ENCODE measurements at regions not wholly inside any gene's neighbourhood (a gene's known extent, or its start where the extent isn't known, plus 50 kb on each side); places are given as distances from the start of the nearest gene placed in this dataset.
"Not testable (repeated sequence)": the region's sequence is repeated elsewhere in the genome, so short reads cannot be mapped to it uniquely, and the experiment has no call there.

DNA sequence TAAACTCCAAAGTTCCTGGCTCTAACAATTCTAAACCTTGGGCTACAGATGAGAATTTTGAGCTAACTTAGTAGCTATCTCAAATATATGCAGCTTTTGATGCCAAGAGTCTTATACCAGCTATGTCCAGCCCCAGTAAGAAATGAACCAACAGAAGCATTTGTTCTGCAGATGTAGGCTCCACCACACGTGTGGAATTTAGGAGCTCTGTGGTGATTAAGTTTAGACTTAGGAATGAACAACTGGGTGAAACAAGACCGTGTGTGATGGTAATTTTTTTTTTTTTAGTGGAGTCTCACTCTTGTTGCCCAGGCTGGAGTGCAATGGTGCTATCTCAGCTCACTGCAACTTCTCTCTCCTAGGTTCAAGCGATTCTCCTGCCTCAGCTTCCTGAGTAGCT, 179.7 kb downstream of the ANKRD30B start:
- no peak for DNase-seq
- Mint-ChIP-seq H3K4me3 (no peak overlapping the region), H3K27me3 (no peaks in the 10 kb centered on the region), H3K9me3 (no peaks in the 10 kb centered on the region), H3K36me3 (no peaks in the 10 kb centered on the region), H3K27ac (no peak overlapping the region), H3K4me1 (no peaks in the 10 kb centered on the region)

DNA sequence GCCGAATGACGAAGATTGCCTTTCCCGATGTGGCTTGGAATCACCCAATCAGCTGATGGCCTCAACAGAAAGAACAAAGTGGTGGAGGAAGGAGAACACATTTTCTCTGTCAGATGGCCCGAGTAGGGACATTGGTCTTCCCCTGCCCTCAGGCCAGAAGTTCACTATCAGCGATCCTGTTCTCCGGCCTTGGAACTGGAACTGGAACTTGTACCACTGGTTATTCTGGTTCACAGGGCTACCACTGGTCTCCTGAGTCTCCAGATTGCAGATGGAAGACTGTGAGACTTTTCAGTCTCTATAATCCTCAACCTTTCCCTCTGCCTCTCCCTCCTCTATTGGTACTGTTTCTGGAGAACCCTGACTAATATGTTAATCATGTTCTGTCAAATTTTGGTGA, 180.4 kb downstream of the ANKRD30B start:
- Mint-ChIP-seq H3K4me1 (no peaks in the 10 kb centered on the region), H3K4me3 (no peak overlapping the region), H3K27me3 (no peaks in the 10 kb centered on the region), H3K27ac (no peak overlapping the region), H3K9me3 (no peaks in the 10 kb centered on the region), H3K36me3 (no peaks in the 10 kb centered on the region)
- no peak for DNase-seq

DNA sequence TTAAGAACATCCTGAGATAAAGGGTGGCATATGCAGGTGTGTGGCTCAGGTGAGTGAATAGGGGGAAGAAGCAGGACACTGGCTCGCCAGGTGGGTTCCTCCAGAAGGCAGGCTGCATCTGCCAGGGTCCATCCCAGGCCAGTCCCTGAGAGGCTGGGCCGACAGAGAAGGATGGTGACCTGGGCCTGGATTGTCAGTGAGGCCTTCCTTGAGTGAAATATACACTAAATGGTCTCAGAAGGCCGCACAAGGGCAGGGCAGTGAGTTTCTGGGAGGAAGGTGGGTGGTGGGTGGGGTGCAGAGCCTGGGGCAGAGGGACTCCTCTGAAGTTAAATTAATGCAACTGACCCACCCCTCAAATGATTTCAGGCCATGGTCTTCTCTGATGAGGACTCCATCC, 182.1 kb downstream of the ANKRD30B start:
- no peaks in the 10 kb centered on the region for H3K27me3 Mint-ChIP-seq
- H3K36me3 Mint-ChIP-seq, result no peaks in the 10 kb centered on the region
- no peak for DNase-seq

DNA sequence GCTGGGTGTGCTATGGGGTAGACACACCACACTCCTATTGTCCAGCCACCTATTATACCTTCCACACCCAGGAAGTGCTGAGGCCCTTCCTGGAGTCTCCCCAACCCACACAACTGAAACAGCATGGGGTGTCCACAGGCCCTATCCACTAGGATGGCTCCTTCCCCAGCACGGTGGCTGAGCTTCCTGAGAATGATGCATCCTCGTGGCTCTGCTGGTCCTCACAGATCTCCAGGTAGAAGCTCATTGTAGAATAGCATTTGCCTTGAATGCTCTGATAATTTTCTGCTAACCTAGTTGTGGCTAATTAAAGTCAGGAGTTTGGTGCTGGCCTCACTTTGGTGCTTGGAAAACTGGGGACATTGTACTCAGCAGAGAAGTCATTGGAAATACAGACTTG, 182.6 kb downstream of the ANKRD30B start:
- DNase-seq, result no peak
- Mint-ChIP-seq H3K27ac (no peak overlapping the region), H3K4me1 (no peaks in the 10 kb centered on the region), H3K9me3 (no peaks in the 10 kb centered on the region), H3K27me3 (no peaks in the 10 kb centered on the region), H3K4me3 (no peak overlapping the region), H3K36me3 (no peaks in the 10 kb centered on the region)

More for the DNA sequence above, 182.1 kb downstream of the ANKRD30B start:
- Mint-ChIP-seq H3K27ac (no peak overlapping the region), H3K9me3 (no peaks in the 10 kb centered on the region), H3K4me1 (no peaks in the 10 kb centered on the region), H3K4me3 (no peak overlapping the region)

DNA sequence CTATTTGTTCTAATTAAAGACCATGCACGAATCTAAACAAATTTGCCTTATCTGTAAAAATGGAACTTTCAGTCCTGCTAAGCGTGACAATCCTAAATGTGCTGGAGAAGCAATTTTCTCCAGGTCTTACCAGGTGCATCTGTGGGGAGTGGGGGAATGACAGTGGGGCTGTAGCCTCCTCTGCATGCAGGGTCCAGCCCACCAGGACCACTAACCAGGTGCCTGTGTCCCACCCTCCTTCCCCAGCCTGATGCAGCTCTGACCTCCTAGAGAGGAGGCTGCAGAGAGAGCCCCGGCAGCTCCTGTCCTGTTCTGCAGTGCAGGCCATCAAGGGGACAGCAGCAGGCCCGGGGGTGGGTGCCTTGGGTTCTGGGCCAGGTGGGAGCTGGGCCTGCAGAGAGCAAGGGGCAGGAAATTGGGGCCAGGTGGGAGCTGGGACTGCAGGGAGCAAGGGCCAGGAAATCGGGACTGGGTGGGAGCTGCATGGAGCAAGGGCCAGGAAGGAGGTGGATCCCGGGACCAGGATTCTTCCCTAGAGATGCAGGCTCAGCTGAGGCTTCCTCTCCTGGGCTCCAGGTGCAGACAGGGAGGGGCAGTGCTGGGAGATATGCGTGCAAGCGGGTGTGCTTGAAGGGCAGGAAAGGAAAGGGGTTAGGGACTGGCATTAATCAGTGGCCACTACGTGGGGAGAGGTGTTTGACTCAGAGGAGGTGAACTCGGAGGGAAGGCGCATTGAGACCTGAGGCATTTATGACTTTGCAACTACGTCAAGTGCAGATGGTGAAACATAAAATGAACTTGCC, 185.3 kb downstream of the ANKRD30B start:
- Mint-ChIP-seq H3K4me1 (no peaks in the 10 kb centered on the region), H3K27ac (no peak overlapping the region), H3K4me3 (no peak overlapping the region), H3K36me3 (no peaks in the 10 kb centered on the region), H3K27me3 (no peaks in the 10 kb centered on the region), H3K9me3 (no peaks in the 10 kb centered on the region)
- DNase-seq, result no peak

DNA sequence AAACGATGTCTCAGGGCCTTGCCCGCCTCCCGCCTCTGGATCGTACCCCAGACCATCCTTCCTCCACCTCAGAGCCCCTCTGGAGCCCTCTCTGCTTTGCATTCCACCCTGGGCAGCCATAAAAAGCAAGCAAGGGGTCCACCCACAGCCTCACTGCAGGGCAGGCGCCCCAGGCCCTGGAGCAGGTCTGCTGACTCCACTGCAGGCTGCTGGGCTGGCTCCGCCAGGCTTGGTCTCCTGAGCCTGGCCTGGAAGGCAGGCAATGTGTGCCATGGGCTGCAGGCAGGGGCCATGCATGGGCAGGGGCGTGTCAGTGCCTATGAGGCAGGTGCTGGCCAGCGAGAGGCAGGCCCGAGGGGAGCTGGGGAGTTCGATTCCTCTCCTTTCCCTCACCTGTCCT, 186.0 kb downstream of the ANKRD30B start:
- no peaks in the 10 kb centered on the region for H3K4me1 Mint-ChIP-seq
- no peaks in the 10 kb centered on the region for H3K36me3 Mint-ChIP-seq
- no peak overlapping the region for H3K27ac Mint-ChIP-seq
- no peaks in the 10 kb centered on the region for H3K9me3 Mint-ChIP-seq
- DNase-seq, result no peak
- peaks cover 4% of the 10 kb centered on the region for H3K27me3 Mint-ChIP-seq
- H3K4me3 Mint-ChIP-seq, result no peak overlapping the region

DNA sequence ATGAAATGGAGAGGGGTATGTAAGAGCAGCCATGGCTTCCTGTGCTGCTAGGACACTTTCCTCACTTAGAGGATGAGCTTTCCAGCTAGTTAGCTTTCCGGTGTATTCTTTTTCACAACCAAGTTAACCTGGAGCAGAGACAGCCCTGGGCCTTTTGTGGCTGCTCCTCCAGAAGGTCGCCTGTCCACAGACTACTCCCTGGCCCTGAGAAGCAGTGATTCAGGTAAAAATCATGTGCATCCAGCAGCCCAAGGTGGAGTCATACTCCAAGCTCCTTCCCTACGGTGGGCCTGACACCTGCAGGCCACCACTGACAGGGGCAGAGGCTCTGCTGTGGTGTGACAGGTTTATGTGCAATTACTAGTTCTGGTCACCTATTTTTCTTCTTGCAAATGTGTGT, 187.2 kb downstream of the ANKRD30B start:
- Mint-ChIP-seq H3K27me3 (peaks cover 4% of the 10 kb centered on the region), H3K9me3 (no peaks in the 10 kb centered on the region), H3K36me3 (no peaks in the 10 kb centered on the region), H3K4me1 (no peaks in the 10 kb centered on the region), H3K4me3 (no peak overlapping the region), H3K27ac (no peak overlapping the region)
- DNase-seq, result no peak

DNA sequence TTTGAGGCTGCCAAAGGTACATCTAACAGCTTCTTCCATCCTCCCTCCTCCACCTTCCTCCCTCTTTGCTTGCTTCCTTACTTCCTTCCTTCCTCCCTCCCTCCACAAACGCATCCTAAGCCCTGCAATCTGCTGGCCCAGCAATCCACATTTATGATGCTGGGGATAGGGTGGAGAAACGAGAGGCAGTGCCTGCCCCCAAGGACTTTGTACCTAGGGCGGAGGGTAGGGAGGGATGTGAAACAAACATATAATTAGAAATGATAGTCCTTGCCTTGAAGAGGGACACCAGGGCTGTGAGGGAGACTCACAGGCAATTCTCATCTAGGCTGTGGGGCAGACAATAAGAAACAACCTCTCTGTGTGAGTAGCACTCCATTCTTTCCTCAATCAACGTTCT, 188.3 kb downstream of the ANKRD30B start:
- Mint-ChIP-seq H3K27ac (no peak overlapping the region), H3K4me3 (no peak overlapping the region), H3K9me3 (no peaks in the 10 kb centered on the region), H3K4me1 (no peaks in the 10 kb centered on the region), H3K27me3 (peaks cover 4% of the 10 kb centered on the region), H3K36me3 (no peaks in the 10 kb centered on the region)
- no peak for DNase-seq

DNA sequence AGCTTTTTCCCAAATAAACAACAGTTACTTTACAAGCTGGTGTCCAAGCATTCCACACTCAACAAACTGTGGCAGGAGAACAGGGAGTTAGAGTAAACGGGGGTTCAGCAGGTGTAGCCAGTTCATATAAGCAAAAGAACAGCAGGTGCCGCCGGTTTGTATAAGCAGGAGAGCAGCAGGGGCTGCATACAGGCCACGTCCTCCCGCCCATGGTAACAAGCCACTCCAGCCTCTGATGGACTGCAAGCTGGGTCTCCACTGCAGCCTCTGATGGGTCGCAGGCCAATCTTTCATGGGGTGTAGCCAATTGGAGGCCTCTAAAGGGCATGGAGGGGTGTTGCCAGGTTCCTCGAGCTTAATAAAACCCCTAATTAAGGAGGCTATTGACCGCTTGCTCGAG, 189.3 kb downstream of the ANKRD30B start:
- no peak overlapping the region for H3K4me3 Mint-ChIP-seq
- H3K27ac Mint-ChIP-seq, result no peak overlapping the region
- H3K4me1 Mint-ChIP-seq, result no peaks in the 10 kb centered on the region
- DNase-seq, result no peak
- H3K36me3 Mint-ChIP-seq, result no peaks in the 10 kb centered on the region
- H3K27me3 Mint-ChIP-seq, result peaks cover 4% of the 10 kb centered on the region
- H3K9me3 Mint-ChIP-seq, result no peaks in the 10 kb centered on the region

DNA sequence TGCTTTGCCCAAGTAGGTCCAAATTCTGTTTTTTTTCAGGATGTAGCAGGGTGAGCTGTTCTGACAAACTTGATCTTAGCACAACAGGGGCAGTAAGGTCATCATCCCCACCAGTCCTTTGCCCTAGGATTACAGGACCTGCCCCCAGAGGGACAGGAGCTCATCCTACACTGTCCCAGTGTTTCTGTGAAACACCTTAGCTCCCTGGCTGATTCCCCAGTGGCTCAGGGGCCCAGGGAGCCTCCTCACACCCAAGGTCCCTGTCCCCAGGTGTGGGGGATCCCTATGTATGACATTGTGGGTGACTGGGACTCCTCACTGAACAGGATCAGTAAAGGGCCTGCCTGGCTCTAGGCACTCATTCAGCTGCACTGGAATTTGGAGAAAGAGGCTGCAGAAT, 191.2 kb downstream of the ANKRD30B start:
- Mint-ChIP-seq H3K4me3 (no peak overlapping the region), H3K27ac (no peak overlapping the region), H3K27me3 (peaks cover 4% of the 10 kb centered on the region), H3K4me1 (no peaks in the 10 kb centered on the region), H3K36me3 (no peaks in the 10 kb centered on the region), H3K9me3 (no peaks in the 10 kb centered on the region)
- no peak for DNase-seq

DNA sequence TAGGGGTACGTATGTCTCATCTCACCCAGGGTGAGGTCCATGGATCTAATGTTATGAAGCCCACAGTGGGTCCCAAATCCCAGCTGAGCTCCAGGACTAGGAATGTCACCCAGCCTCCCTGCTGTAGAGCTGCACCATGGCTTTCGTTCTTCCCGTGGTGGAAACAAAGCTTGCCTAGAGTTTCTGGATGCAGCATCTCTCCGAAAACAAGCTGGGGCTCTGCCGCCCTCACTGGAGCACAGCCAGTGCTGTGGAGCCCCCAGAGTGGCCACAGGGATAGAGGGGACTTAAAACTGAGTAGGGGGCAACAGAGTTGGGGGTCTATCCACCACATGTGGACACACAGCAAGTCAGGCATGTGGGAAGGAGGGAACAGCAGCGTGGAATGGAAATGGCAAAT, 192.1 kb downstream of the ANKRD30B start:
- not testable (repeated sequence) for DNase-seq, H3K9me3 Mint-ChIP-seq, H3K4me1 Mint-ChIP-seq, H3K36me3 Mint-ChIP-seq, H3K27ac Mint-ChIP-seq, H3K27me3 Mint-ChIP-seq, H3K4me3 Mint-ChIP-seq

DNA sequence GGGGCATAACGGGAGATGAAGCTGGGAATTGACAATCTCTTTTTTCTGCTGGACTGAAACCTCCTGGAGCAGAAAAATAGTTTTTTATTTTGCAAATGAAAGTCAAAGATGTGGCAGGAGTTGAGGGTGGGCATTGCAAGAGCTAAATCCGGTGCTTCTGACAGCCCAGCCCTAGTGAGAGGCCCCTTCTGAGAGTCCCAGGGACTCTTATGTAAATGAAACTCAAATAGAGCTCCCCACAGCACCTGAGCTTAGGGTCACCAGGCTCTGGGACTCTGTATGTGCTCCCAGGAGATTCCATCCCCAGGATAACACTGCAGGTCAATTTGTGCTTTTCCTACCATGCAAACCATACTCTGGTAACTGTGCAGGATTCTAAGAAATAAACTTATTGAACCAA, 192.8 kb downstream of the ANKRD30B start:
- H3K4me3 Mint-ChIP-seq, result no peak overlapping the region
- no peak for DNase-seq
- H3K9me3 Mint-ChIP-seq, result no peaks in the 10 kb centered on the region
- peaks cover 4% of the 10 kb centered on the region for H3K27me3 Mint-ChIP-seq
- no peaks in the 10 kb centered on the region for H3K4me1 Mint-ChIP-seq
- no peaks in the 10 kb centered on the region for H3K36me3 Mint-ChIP-seq
- H3K27ac Mint-ChIP-seq, result no peak overlapping the region

DNA sequence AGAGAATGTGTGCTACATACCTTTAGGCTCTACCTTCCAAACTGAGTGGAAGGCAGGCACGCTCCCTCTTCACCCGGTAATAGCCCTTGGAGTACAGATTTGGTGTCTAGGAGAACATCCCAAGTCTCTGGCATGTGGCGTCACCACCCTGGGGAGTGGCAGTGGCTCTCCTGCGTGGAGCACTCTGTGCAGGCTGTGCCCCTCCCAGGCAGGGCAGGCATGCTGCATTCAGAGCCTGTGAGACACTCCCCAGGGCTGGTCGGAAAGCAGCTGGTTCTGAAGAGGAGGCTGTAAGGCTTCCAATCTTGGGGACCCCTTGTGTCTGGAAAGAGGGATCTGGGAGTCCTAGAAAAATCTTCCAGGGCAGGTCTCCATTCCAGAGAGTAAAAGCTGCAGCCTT, 193.3 kb downstream of the ANKRD30B start:
- no peaks in the 10 kb centered on the region for H3K9me3 Mint-ChIP-seq
- no peak overlapping the region for H3K27ac Mint-ChIP-seq
- no peaks in the 10 kb centered on the region for H3K36me3 Mint-ChIP-seq
- peaks cover 4% of the 10 kb centered on the region for H3K27me3 Mint-ChIP-seq
- H3K4me3 Mint-ChIP-seq, result no peak overlapping the region
- H3K4me1 Mint-ChIP-seq, result no peaks in the 10 kb centered on the region
- no peak for DNase-seq

DNA sequence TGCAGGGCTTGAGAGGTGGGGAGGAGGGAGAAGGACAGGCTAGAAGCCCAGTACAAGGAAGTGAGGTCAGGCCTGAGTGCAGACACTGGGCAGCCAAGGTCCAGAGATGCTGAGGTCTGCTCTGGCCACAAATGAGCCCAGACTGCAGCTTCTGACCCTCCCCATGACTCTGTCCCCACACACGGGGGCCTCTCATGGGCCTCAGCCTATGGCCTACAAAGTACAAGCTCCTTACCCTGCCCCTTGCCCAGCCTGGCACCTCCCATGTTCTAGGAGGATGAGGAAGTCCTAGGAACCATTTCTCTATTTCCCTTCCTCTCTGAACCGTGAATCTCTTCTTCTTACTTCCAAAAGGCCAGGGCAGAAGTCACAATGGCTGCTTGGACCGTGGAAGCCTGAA, 193.8 kb downstream of the ANKRD30B start:
- no peaks in the 10 kb centered on the region for H3K36me3 Mint-ChIP-seq
- no peak for DNase-seq
- no peak overlapping the region for H3K4me3 Mint-ChIP-seq
- H3K27me3 Mint-ChIP-seq, result peaks cover 4% of the 10 kb centered on the region
- no peak overlapping the region for H3K27ac Mint-ChIP-seq
- H3K9me3 Mint-ChIP-seq, result no peaks in the 10 kb centered on the region
- H3K4me1 Mint-ChIP-seq, result no peaks in the 10 kb centered on the region

DNA sequence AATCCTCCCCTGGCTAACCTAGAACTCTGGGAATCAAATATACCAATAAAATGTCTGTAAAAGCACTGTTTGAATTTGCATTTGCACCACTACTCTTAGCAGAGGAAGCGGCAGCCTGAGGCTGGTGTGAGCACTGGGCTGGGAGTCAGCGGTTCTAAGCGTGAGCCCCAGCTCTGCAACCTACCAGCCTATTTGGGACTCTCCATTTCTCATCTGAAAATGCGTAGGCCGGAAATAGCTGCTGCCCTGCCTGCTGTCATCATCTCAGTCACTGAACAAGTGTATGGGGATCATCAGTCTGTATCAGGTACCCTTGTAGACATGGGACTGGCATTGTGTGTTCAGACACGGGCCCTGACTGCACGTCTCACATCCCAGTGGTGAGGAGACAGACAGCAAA, 194.3 kb downstream of the ANKRD30B start:
- Mint-ChIP-seq H3K27ac (no peak overlapping the region), H3K9me3 (no peaks in the 10 kb centered on the region), H3K4me1 (no peaks in the 10 kb centered on the region), H3K36me3 (no peaks in the 10 kb centered on the region), H3K4me3 (no peak overlapping the region), H3K27me3 (peaks cover 4% of the 10 kb centered on the region)
- no peak for DNase-seq

DNA sequence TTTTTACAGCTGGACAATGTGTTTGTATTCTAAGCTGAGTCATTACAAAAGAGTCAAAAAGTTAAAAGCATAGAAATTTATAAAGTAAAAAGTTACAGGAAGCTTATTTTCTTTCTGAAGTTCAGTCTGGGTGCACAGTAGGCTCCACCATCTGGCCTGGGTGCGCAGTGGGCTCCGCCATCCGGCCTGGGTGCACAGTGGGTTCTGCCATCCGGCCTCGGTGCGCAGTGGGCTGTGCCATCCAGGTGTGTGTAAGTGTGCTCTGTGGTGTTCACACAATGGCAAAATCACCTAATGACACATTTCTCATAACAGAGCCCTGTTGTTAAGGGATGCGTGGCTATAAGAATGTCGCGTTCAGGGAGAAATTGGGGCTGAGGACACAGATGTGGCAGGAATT, 195.5 kb downstream of the ANKRD30B start:
- Mint-ChIP-seq H3K27ac (no peak overlapping the region), H3K4me1 (no peaks in the 10 kb centered on the region), H3K36me3 (no peaks in the 10 kb centered on the region), H3K9me3 (no peaks in the 10 kb centered on the region), H3K27me3 (peaks cover 2% of the 10 kb centered on the region), H3K4me3 (no peak overlapping the region)
- DNase-seq, result no peak

All from activated naive CD8-positive, alpha-beta T cell treated with anti-CD3 and anti-CD28 coated beads for 36 hours (primary cell).